HG02884 (cell line): ENCODE measurements at regions not wholly inside any gene's neighbourhood (a gene's known extent, or its start where the extent isn't known, plus 50 kb on each side); places are given as distances from the start of the nearest gene placed in this dataset.
"Not testable (repeated sequence)": the region's sequence is repeated elsewhere in the genome, so short reads cannot be mapped to it uniquely, and the experiment has no call there.

ENCODE experiments used
- ATAC-seq: cut with Tn5 transposase; IDR thresholded peaks from one replicate; pipeline ENCODE4 v1.9.1; 2021; ENCODE audit warnings: mild to moderate bottlenecking, moderate library complexity; ENCODE audit not compliant: unreplicated experiment

DNA sequence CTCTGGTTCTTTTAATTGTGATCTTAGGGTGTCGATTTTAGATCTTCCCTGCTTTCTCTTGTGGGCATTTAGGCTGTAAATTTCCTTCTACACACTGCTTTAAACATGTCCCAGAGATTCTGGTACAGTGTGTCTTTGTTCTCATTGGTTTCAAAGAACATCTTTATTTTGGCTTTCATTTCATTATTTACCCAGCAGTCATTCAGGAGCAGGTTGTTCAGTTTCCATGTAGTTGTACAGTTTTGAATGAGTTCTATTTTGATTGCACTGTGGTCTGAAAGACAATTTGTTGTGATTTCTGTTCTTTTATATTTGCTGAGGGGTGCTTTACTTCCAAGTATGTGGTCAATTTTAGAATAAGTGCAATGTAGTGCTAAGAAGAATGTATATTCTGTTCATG, 423.8 kb downstream of the PIK3C3 start:
- ATAC-seq: not testable (repeated sequence)

DNA sequence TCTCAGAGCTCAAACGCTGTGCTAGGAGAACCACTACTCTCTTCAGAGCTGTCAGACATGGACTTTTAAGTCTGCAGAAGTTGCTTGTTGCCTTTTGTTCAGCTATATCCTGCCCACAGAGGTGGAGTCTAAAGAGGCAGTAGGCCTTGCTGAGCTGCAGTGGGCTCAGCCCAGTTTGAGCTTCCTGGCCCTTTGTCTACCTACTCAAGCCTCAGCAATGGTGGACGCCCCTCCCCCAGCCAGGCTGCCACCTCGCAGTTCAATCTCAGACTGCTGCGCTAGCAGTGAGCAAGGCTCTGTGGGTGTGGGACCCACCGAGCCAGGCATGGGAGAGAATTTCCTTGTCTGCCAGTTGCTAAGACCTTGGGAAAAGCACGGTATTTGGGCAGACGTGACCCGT, 426.2 kb downstream of the PIK3C3 start:
- ATAC-seq: not testable (repeated sequence)

DNA sequence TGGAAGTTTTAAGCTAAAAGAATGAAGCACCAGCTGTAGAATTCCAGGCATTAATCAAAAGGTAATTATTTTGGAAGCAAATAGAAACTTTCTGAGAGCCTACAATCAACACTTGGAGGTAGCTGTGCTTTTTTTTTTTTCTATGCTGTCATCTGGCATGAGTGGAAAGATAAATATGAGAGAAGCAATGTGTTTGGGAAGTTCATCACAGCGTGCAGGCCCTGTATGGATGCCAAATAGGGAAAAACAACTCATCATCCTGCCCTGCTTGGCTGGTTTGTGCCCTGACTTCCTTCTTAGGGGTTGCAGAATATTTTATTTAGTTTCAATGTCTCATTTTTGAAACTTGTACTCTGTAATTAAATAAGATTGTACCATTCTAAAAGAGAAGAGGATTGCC, 437.4 kb downstream of the PIK3C3 start:
- no peak for ATAC-seq

DNA sequence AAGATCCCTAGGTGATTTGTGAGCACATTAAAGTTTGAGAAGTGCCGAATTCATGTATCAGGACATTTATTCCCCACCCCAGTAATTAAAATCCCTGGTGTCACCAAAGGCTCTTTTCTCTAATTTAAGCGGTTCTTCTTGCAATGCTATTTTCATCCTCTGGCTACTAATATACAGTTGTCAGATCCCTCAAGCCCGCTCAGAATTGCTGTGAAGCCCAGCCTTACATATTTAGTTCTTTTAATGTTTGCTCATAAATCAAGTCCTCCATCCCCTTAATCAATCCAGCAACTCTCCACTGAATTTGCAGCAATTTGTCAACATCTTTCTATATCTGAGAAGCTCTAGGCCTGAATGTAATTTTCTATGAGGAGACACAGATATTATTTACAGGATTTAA, 437.9 kb downstream of the PIK3C3 start:
- no peak for ATAC-seq

DNA sequence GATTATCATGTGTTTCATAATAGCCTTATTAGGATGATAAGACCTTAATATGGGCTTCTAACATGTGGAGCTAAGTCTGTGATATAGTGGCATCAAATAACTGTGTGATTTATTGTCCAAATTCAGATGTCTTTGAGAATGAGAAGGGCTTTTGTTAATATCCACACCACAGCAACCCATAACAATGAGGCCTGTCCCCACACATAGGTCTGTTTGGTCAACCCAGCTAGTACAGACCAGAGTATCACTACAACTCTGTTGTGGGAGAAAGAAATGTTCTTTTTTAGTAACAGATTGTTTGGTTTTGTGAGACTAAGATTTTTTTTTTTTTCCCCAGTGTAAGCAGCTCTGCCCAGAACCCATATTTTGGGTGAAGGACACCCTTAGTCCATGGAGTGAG, 439.2 kb downstream of the PIK3C3 start:
- no peak for ATAC-seq

DNA sequence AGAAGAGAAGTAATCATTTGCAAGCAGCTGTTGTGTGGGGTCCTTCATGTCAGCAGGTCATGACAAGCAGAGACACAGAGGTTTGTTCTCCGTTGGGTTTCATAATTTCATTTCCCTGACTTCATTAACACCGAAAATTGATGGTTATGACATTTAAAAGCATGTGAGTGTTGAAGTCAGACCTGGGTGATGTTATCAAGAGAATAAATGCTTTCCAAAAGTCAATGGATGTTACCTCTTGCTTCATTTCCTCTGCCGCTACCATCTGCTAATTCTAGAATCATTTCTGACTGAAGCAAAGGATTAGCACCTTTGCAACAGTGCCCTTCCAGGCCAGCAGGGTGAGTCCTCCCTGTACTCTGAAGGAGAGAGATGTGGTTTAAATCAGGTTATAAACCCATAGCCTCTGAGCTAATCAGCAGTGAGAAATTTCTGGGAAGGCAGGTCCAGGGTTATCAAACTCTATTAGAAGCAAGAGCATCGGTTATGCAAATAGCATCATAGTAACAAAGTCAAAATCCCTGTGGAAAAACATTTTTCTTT, 446.2 kb downstream of the PIK3C3 start:
- ATAC-seq: no peak

DNA sequence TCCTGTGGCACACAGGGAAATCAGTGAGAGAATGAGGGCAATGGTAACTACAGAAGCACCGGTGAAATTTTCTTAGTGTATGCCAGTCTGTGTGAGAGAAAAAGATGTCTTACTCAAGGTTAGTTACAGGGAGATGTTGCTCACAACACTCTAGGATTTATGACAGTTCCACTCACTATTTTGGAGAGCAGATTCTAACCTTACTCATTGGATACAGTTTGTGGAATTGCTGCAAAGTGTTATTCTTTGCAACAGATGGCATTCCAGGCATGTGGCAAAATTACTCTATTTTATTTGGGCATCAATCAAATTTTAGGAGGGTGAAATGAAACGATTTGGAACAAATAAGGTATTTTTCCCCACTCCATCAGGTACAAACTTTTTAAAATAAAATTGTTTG, 449.1 kb downstream of the PIK3C3 start:
- no peak for ATAC-seq

DNA sequence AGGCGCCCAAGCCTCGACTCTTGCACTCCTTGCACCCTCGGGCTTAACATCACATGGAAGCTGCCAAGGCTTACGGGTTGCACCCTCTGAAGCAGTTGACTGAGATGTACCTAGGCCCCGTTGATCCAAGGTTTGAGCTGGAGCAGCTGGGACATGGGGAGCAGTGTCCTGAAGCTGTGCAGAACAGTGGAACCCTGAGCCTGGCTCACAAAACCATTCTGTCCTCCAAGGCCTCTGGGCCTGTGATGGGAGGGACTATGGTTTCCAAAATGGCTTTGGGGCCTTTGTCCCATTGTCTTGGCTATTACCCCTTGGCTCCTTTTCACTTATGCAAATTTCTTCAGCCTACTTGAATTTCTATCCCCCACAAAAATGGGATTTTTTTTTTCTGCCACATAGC, 454.0 kb downstream of the PIK3C3 start:
- no peak for ATAC-seq

DNA sequence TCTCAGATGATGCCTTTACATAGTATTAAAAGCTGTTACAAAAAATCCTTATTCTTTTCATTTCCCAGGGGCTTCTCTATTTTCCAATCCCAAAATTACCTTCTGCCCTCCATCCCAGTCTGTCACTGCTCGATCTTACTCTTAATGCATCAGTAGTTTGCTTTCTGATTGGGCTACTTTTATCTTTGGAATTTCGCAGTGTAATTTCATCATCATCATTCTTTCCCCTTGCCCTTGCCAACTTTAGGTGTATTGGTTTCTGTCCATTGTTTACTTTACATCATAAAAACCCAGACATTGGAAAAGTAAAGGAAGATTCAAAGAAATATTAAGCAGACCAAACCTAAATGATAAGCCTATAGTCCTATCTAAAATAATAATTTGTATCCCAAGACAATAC, 457.2 kb downstream of the PIK3C3 start:
- no peak for ATAC-seq

DNA sequence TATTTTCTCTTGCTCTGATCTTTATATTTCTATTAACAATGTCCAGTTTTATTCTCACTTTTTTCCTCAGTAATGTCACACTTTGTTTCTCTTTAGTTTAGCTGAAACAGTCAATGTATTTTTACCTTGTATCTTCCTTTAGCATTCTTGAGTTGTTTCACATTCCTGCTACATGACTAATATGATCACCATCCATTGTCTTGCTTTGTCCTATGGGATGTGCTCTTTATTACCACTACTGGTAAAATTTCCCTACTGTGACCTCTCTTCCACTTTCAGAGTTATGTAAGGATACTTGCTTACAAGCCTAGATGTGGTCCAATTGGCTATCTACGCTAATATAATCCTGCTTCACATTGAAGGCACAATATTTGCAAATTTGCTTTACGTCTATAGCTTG, 457.9 kb downstream of the PIK3C3 start:
- ATAC-seq: no peak

DNA sequence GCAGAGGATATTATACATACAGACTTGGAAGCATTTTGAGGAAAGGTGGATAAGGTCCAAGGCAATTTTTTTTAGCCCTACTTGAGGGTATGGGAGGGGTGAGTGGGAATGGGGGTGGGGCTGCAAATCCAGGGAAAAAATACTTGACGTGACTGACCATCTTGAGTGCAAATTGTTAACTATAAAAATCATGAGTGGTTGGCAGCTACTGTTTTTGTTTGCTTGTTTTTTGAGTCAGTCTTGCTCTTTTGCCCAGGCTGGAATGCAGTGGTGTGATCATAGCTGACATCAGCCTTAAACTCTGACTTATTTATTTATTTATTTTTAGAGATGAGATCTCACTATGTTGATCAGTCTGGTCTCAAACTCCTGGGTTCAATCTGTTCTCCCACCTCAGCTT, 458.8 kb downstream of the PIK3C3 start:
- ATAC-seq: no peak

DNA sequence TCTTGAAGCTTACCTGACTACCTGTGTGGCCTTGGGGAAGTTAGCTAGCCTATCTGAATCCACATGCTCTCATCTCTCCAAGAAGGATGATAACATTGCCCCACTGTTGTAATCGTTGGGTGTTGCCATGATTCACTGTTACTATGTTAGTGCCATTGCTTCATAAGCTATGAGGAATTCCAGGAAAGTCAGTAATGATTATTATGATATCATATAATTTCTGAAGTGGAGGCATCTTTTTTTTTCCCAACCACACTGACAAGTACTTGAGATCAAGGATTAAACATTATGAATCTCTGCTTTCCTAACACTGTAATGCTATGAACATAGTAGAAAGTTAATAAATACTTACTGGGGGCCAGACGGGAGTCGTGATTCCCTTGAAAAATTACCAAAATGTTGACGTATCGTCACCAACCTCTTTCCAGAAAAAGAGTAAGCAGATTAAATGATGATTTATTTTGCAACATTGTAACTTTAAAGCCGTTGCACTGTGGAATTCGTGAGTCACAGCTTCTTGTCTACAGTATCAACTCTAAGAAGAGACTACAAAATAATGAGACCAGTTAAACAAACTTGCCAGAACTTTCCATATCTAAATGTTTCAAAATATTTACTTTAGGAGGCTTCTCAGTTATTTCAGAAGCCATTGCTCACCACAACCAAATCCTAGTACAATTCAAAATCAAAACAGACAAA, 459.9 kb downstream of the PIK3C3 start:
- ATAC-seq: no peak

DNA sequence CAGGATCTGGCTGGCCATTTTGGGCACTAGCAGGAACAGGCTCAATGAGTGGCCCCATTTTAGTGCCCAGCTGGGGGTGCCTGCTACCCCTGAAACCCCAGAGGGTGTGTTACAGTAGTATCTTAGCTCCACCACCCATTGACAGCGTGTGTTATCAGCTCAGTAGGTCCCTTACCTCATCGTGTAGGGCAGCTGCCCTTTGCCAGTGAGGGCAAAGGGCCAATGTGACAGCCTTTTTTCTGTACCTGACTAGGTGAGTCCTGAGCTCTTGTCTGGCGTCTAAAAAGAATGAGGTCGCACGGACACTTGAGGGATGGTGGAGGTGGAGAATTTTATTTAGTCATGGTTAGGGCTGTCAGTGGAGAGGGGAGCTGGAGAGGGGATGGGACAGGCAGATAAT, 462.2 kb downstream of the PIK3C3 start:
- ATAC-seq: no peak

DNA sequence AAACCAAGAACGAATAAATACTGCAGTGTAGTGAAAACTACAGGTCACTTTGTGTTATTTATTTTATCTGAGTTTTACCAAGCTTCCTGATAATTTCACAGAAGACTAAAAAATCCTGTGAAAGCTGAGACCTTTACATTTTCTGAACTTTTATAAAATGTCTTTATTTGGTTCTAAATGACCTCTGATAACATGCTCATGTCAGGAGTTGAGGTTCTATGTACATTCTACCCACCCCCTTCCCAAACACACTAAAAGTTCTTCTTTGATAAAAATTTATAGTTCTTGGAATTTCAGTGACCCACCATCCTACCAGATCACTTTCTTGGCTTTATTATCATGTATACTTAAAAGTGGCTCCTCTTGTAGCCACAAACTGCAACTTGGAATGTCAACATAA, 463.1 kb downstream of the PIK3C3 start:
- ATAC-seq: no peak

DNA sequence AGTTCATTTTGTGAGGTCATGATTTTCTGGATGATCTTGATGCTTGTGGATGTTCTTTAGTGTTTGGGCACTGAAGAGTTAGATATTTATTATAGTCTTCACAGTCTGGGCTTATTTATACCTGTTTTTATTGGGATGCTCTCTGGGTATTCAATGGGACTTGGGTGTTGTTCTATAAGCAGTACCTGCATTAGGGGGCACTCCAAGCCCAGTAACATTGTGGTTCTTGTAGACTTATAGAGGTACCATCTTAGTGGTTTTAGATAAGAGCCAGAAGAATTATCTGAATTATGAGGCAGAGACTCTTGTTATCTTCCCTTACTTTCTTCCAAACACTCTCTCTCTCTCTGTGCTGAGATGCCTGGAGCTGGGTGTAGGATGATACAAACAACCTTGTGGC, 470.0 kb downstream of the PIK3C3 start:
- ATAC-seq: no peak

DNA sequence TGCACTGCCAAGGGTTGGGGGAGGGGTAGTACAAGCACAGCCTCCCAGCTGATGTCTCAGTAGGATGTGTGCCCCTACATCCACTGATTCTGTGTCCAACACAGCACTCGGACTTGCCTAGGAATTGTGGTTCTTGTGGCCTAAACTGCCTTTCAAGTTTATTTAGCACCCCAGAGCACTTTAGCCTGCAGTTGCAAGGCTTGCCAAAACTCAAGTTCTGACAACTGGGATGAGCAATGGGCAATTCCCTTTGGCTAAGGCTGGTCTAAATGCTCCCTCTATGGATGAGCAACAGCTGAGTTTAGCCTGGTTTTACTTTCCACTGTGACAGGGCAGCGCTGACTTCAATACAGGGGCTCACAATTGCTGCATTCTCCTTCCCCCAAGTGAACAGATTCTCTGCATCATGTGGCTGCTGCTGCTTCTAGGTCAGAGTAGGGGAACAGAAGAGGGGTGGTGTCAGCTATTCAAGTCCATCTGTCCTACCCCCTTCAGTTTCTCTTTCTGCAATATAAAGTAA, 471.5 kb downstream of the PIK3C3 start:
- no peak for ATAC-seq

DNA sequence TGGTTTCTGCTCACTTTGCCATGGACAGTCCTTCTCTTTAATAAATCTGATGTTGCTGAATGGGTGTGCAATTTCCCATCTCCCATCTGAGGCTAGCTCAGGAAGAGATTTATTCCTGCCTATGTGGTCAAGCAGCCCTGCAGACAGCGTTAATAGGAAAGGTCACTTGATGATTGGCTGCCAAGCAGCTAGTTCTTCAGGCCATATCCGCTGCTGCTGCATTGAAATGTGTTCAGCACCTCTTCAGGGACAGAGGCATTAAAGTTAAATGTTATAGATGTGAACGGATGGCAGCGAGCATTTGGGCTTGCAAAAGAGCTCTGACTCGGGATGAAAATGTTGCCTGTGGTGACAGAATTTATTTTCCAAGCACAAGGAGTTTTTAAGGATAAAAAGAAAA, 474.2 kb downstream of the PIK3C3 start:
- ATAC-seq: no peak

DNA sequence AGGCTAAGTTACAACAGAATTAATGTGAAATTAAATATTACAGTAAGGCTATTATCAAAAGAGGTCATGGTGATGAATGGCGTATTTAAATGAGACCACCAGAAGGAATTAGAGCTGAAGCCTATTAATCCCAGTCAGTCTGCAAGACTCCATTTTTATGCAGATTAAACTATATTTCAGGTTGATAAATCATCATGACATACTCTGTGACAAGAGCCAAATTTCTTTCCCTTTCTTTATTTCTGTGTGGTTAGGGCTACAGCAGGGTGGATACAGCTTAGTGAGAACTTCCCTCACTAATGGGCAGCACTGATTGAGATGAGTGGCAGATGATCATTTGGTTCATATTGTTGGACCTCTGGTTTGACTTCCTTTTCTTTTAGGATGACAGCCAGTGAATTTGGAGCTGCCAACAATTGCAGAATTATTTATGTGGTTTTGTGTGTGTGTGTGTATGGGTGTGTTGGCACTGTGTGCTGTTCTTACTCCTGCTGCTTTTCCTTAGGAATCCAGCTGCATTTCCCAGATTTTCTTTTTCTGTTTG, 481.3 kb downstream of the PIK3C3 start:
- ATAC-seq: no peak

DNA sequence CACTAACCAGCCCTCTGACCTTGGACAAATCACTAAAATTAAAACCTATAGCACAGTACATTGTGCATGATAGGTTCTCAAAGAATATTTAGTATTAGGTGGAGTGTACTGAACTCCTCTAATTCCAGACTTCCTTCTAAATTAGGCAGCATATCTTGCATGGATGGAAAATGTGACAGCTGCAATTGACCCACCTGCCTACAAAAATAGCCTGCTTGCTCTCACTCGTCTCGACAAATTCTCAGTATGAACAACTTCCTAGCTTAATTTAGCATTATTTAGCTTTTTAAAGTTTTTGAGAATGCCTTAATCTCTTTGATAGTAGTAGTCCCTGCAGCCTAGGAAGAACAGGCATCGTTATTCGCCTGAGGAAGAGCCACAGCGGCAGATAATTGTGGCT, 482.0 kb downstream of the PIK3C3 start:
- ATAC-seq: no peak

DNA sequence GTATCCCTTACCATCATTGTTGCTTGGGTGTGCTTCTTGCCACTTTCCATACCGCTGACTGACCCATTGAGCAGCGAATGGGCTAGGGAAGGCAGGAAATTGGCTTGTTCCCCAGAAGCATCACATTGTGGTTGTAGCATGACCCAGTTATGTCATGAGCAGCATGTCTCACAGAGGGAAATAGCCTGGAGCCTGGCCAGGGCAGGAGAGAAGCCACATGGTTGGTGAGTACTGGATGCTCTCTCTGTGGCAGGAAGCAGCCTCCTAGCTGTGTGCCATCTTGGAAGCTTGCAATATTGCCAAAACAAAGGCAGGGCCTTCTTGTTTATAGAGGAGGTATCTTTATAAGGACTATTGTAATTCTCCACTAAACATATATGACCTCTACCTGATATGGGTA, 482.6 kb downstream of the PIK3C3 start:
- ATAC-seq: no peak

DNA sequence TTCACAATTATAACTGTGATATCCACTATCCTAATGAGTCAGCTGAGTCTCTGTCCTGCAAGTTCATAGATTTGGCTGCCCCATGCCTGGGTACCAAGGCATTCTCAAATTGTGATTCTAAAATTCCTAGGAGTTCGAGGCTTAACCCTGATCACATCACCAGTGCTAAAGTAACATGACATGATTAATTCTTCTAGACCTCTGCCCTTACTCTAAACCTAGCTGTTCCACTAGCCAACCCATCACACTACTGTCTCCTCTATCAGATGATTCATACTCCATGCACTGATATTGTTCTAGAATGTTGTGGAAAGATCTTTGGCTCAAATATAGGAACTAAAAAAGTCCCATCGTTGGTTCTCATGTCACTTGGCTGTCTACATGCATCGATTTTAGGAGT, 487.6 kb downstream of the PIK3C3 start:
- ATAC-seq: no peak

DNA sequence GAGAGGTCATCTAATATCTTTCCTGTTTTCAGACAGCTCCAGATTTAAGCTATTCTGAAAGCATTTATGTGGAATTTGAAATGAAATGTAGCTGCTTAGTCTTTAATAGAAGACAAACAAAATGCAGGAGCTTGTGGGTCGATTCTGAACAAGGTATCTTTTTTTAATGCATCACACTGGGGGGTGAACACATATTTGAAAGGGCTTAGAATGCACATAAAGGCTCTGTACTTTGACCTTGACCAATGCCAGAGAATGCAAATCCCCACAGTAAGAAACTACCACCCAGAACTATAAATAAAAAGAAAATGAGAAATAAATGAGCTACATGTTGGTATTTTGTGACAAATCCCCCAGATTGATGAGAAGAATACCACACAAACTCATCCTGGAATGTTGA, 489.3 kb downstream of the PIK3C3 start:
- ATAC-seq: no peak

DNA sequence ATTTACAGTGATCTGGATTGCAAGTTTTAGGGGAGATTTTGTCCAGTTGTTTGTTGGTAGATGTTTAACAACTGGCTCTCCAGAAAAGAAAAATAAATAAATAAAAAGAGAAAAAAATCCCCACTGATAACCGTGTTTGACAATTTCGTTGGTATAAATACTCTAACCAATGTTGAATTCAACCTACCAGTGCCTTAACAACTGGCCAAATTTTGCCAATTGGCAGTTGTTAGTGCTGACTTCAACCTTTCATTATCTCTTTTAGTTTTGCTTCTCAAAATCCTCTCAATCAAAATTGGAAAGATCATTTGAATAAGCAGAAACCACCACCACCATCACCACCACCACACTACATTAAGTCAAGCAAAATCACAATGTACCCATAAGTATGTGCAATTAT, 490.3 kb downstream of the PIK3C3 start:
- no peak for ATAC-seq
